Vagina (tissue), 2 donors: ENCODE measurements at regions not wholly inside any gene's neighbourhood (a gene's known extent, or its start where the extent isn't known, plus 50 kb on each side); places are given as distances from the start of the nearest gene placed in this dataset.

Source experiments
- POLR2A ChIP-seq, 2 donors: fragments of 450-650 bp; IDR thresholded peaks; one replicate each; pipeline ENCODE4 v1.6.1; 2017; ENCODE audit warnings: antibody characterized with exemption in 2 of 2, mild to moderate bottlenecking in 2 of 2, moderate library complexity in 2 of 2
- POLR2AphosphoS5 ChIP-seq, 2 donors: sonication (generic); formaldehyde crosslinking; IDR thresholded peaks; one replicate each; pipeline ENCODE4 v1.9.0; 2017; ENCODE audit warnings: antibody characterized with exemption in 2 of 2, mild to moderate bottlenecking in 2 of 2, low read depth in 1 of 2; ENCODE audit not compliant: insufficient read depth in 1 of 2
- TF ChIP-seq, protein P1 (sequence below), 3 experiments: fragments of 450-650 bp in 2 of 3; fragments of 200-600 bp in 1 of 3; sonication (generic) in 1 of 3; IDR thresholded peaks; one replicate each; pipeline ENCODE4 v1.5.1; 2017 to 2019; ENCODE audit warnings: antibody characterized with exemption in 3 of 3, mild to moderate bottlenecking in 2 of 3, moderate library complexity in 2 of 3

DNA sequence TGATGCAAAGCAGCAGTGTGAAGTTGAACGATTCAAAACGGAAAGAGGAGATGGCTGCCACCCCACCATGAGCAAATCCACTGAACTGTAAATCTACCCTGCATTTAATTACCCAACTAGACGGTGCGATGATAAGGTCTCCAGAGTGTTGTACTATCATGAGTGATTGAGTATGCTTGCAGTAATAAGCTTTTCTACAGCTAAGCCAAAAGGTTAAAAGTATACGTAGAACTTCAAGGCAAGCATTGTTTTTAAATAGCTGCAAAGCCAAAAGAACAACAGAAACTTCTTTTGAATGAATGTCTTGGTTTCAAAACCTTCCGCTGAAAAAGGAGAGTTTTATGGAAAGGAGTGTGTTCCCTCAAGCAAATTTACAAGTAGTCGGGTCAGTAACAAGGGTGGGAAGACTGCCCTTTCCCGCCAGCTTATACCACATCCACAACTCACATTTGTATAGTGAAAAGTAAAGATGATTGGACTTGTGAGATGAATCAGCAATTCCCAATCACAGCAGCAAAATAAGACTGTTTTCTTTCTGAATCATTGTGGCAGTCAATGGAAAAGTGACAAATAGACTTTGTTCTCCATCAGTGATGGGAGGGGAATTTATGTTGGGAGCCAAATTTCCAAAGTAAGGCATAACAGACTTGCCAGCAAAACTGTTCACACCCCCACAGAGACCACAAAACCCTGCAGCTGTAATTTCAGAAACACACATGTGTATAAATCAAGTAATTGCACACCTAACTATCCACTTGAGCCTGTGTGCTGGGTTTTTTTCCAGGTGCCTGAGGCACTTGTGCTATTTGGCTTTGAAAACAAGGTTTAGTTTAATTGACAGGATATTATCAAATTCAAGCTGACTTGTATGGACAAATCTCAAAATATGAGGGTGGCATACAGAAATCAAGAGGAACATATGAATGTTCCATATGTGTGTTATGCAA is 407.7 kb upstream of the GRAMD2B start:
- TF ChIP-seq, protein P1, sequence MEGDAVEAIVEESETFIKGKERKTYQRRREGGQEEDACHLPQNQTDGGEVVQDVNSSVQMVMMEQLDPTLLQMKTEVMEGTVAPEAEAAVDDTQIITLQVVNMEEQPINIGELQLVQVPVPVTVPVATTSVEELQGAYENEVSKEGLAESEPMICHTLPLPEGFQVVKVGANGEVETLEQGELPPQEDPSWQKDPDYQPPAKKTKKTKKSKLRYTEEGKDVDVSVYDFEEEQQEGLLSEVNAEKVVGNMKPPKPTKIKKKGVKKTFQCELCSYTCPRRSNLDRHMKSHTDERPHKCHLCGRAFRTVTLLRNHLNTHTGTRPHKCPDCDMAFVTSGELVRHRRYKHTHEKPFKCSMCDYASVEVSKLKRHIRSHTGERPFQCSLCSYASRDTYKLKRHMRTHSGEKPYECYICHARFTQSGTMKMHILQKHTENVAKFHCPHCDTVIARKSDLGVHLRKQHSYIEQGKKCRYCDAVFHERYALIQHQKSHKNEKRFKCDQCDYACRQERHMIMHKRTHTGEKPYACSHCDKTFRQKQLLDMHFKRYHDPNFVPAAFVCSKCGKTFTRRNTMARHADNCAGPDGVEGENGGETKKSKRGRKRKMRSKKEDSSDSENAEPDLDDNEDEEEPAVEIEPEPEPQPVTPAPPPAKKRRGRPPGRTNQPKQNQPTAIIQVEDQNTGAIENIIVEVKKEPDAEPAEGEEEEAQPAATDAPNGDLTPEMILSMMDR (IDR thresholded peaks at IDR 0.05): no peak
- no peak for TF ChIP-seq POLR2AphosphoS5 (IDR thresholded peaks at IDR 0.05; ENCODE audit: insufficient read depth in 1 of 2, low read depth in 1 of 2)
- TF ChIP-seq POLR2A (IDR thresholded peaks at IDR 0.05): no peak
